ENCODE measurements at regions not wholly inside any gene's neighbourhood (a gene's known extent, or its start where the extent isn't known, plus 50 kb on each side); places are given as distances from the start of the nearest gene placed in this dataset.

GRCh38 chr6:141103246-141103645 lies 1029.5 kb upstream of the GJE1 start:
- Histone ChIP-seq H3K27me3 (no peaks in the 10 kb centered on the region), H3K4me1 (no peaks in the 10 kb centered on the region), H3K27ac (no peak overlapping the region), H3K9me3 (no peaks in the 10 kb centered on the region), H3K4me3 (no peak overlapping the region), H3K36me3 (no peaks in the 10 kb centered on the region)
- no peak for DNase-seq (ENCODE audit: low spot score in 2 of 2)
- no peak for TF ChIP-seq CTCF (IDR thresholded peaks at IDR 0.05)
- no peak for TF ChIP-seq EP300 (IDR thresholded peaks at IDR 0.05)
- no peak for TF ChIP-seq POLR2AphosphoS5 (IDR thresholded peaks at IDR 0.05)
- TF ChIP-seq POLR2A (IDR thresholded peaks at IDR 0.05), result no peak

GRCh38 chr6:141097471-141097870 lies 1035.3 kb upstream of the GJE1 start:
- no peak overlapping the region for H3K27ac ChIP-seq

GRCh38 chr6:141095308-141095707 lies 1037.4 kb upstream of the GJE1 start:
- Histone ChIP-seq H3K27ac (no peak overlapping the region), H3K4me3 (no peak overlapping the region), H3K9me3 (no peaks in the 10 kb centered on the region), H3K4me1 (no peaks in the 10 kb centered on the region), H3K27me3 (no peaks in the 10 kb centered on the region), H3K36me3 (no peaks in the 10 kb centered on the region)
- DNase-seq (ENCODE audit: low spot score in 2 of 2), result no peak
- TF ChIP-seq CTCF (IDR thresholded peaks at IDR 0.05), result no peak
- TF ChIP-seq POLR2A (IDR thresholded peaks at IDR 0.05), result no peak
- TF ChIP-seq EP300 (IDR thresholded peaks at IDR 0.05), result no peak
- no peak for TF ChIP-seq POLR2AphosphoS5 (IDR thresholded peaks at IDR 0.05)
- 56% methylated on average over 1 of the region's 1 CpG for WGBS

More at GRCh38 chr6:141097471-141097870, 1035.3 kb upstream of the GJE1 start:
- Histone ChIP-seq H3K4me1 (no peaks in the 10 kb centered on the region), H3K36me3 (no peaks in the 10 kb centered on the region), H3K4me3 (no peak overlapping the region), H3K9me3 (no peaks in the 10 kb centered on the region), H3K27me3 (no peaks in the 10 kb centered on the region)
- TF ChIP-seq POLR2AphosphoS5 (IDR thresholded peaks at IDR 0.05), result no peak
- TF ChIP-seq EP300 (IDR thresholded peaks at IDR 0.05), result no peak
- DNase-seq (ENCODE audit: low spot score in 2 of 2), result no peak
- WGBS, result 67% methylated on average over 1 of the region's 1 CpG

DNA sequence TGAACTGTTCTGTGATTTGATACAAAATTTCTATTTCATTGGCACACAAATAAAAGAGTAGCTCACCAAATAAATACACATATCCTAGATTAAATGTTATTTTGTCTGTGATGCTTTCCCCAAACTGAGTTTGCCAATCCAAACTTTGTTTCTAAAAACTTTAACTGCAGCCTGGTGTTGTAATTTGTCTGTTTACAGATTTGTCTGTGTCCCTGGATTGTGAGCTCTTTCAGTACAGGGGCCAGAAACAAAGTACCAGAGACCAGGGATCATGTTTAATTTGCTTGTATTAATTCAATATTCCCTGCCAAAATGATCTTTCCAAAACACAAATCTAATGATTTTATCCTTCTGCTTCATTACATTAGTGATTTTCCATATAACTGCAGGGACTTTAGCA lies 1044.6 kb upstream of the GJE1 start:
- Histone ChIP-seq H3K4me3 (no peak overlapping the region), H3K4me1 (no peaks in the 10 kb centered on the region), H3K36me3 (no peaks in the 10 kb centered on the region), H3K27me3 (no peaks in the 10 kb centered on the region), H3K9me3 (no peaks in the 10 kb centered on the region), H3K27ac (no peak overlapping the region)
- TF ChIP-seq EP300 (IDR thresholded peaks at IDR 0.05) (no peak), POLR2AphosphoS5 (IDR thresholded peaks at IDR 0.05) (no peak), CTCF (IDR thresholded peaks at IDR 0.05) (no peak), POLR2A (IDR thresholded peaks at IDR 0.05) (no peak)
- DNase-seq (ENCODE audit: low spot score in 2 of 2), result no peak

DNA sequence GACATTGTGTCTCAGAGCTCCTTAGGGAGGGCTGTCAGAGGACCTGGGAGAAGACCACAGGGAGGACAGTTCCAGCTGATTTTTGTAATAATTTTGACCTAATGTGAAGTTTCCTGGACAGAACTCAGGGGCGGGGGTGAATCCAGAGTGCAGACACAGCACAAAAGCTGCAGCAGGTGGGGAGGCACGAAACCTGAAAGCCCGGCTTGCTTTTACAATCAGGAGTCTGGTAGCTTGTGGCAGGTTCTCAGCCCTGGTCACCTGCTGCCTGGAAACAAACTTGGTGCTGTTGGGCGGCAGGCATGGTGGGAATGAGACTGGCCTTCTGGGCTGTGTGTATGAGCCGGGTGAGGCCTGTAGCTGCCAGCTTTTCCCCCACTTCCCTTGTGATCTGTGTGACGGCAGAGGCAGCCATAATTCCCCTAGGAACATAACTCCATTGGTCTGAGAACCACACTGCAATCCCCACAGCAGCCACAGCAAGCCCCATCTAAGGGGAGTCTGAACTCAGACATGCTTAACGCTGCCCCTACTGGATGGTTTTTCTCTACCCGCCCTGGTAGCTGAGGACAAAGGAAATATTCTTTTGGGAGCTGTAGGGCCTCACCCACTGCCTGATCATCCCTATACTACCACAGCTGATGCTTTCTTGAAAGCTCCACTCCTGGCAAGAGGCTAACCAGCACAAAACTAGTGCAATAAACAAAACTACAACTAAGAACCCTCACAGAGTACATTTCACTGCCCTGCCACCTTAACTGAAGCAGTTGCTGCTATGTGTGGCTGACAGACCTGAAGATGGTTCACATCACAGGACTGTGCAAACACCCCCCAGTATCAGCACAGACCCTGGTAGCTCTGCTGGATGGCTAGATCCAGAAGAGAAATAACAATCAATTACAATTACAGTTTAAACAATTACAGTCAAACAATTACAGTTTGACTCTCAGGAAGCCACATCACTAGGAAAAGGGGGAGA lies 1055.1 kb upstream of the GJE1 start:
- H3K27me3 ChIP-seq, result no peaks in the 10 kb centered on the region
- H3K36me3 ChIP-seq, result no peaks in the 10 kb centered on the region
- DNase-seq (ENCODE audit: low spot score in 2 of 2), result no peak
- H3K27ac ChIP-seq, result no peak overlapping the region
- no peak overlapping the region for H3K4me3 ChIP-seq
- H3K9me3 ChIP-seq, result no peaks in the 10 kb centered on the region
- WGBS, result 83% methylated on average over 6 of the region's 8 CpGs
- no peaks in the 10 kb centered on the region for H3K4me1 ChIP-seq
- TF ChIP-seq POLR2AphosphoS5 (IDR thresholded peaks at IDR 0.05) (no peak), POLR2A (IDR thresholded peaks at IDR 0.05) (no peak), EP300 (IDR thresholded peaks at IDR 0.05) (no peak), CTCF (IDR thresholded peaks at IDR 0.05) (no peak)
